H1 (cell line): ENCODE measurements at regions not wholly inside any gene's neighbourhood (a gene's known extent, or its start where the extent isn't known, plus 50 kb on each side); places are given as distances from the start of the nearest gene placed in this dataset.

Source experiments
- CTCF ChIA-PET: fragments of 300-600 bp; sonication (Branson Sonifier 250); formaldehyde crosslinking; loops from one replicate; lab custom pipeline; 2021; ENCODE audit not compliant: partially characterized antibody; lab: Charles Lee
- POLR2A ChIA-PET: fragments of 300-600 bp; sonication (Branson Sonifier 250); formaldehyde crosslinking; loops from one replicate; lab custom pipeline; 2021; ENCODE audit warnings: inconsistent platforms; ENCODE audit not compliant: partially characterized antibody; lab: Charles Lee
- DNase-seq, 2 experiments: peaks; one replicate each; pipeline versions ENCODE4 v3.0.0 to v3.0.0-alpha.2; 2010 to 2022; ENCODE audit warnings: low spot score in 2 of 2, low read depth in 1 of 2, mixed read lengths in 1 of 2
- FAIRE-seq: peaks from 2 replicates; lab custom pipeline; 2011; peaks lifted over from hg19 to GRCh38; lab: Jason Lieb, UNC
- H2AFZ ChIP-seq: 2 replicates; pipeline ENCODE4 v1.8.1; 2012; ENCODE audit warnings: low read length, inconsistent platforms
- H2AK5ac ChIP-seq: 2 replicates; pipeline ENCODE4 v1.6.1; 2013; ENCODE audit warnings: low read depth, low read length
- H2BK120ac ChIP-seq: replicated peaks from 2 replicates; pipeline ENCODE3; 2013; ENCODE audit warnings: low read depth, low read length, inconsistent platforms
- H2BK12ac ChIP-seq: 2 replicates; pipeline ENCODE4 v1.6.1; 2013; ENCODE audit warnings: low read depth, low read length
- H2BK15ac ChIP-seq: 2 replicates; pipeline ENCODE4 v1.6.1; 2013; ENCODE audit warnings: low read length
- H2BK20ac ChIP-seq: 2 replicates; pipeline ENCODE4 v1.6.1; 2013; ENCODE audit warnings: low read length
- H2BK5ac ChIP-seq: 2 replicates; pipeline ENCODE4 v1.6.1; 2013; ENCODE audit warnings: low read depth, low read length
- H3K14ac ChIP-seq: 2 replicates; pipeline ENCODE4 v1.6.1; 2013; ENCODE audit warnings: inconsistent platforms; ENCODE audit not compliant: insufficient read length
- H3K18ac ChIP-seq: 2 replicates; pipeline ENCODE4 v1.6.1; 2013; ENCODE audit warnings: low read length; ENCODE audit errors: extremely low read depth
- H3K23ac ChIP-seq: 2 replicates; pipeline ENCODE4 v1.6.1; 2013; ENCODE audit warnings: inconsistent platforms; ENCODE audit not compliant: insufficient read length
- H3K23me2 ChIP-seq: 2 replicates; pipeline ENCODE4 v1.6.1; 2013; ENCODE audit warnings: low read depth, low read length
- H3K27ac ChIP-seq: 2 replicates; pipeline ENCODE4 v1.6.1; 2011; ENCODE audit warnings: low read depth, low read length, inconsistent platforms
- H3K27me3 ChIP-seq, 4 experiments: replicated peaks in 1 of 4; 1 replicate in 1 of 4; 2 replicates in 3 of 4; pipeline versions ENCODE4 v1.6.1 to v1.8.1; 2011 to 2013; ENCODE audit warnings: low read length in 3 of 4, mild to moderate bottlenecking in 3 of 4, inconsistent platforms in 2 of 4, mixed read lengths in 2 of 4, moderate library complexity in 1 of 4; ENCODE audit not compliant: control insufficient read depth in 3 of 4, insufficient read depth in 3 of 4; ENCODE audit errors: extremely low read depth in 1 of 4
- H3K36me3 ChIP-seq, 4 experiments: 2 replicates each; pipeline versions ENCODE4 v1.6.1 to v1.8.1; 2011 to 2013; ENCODE audit warnings: mild to moderate bottlenecking in 4 of 4, low read length in 3 of 4, moderate library complexity in 2 of 4, control low read depth in 1 of 4, inconsistent platforms in 1 of 4; ENCODE audit not compliant: insufficient read depth in 4 of 4, control insufficient read depth in 2 of 4
- H3K4ac ChIP-seq: replicated peaks from 2 replicates; pipeline ENCODE3; 2013; ENCODE audit warnings: low read length, low read depth, mixed read lengths, inconsistent platforms; ENCODE audit not compliant: insufficient read length
- H3K4me1 ChIP-seq, 4 experiments: replicated peaks in 1 of 4; 1 replicate in 1 of 4; 2 replicates in 3 of 4; pipeline versions ENCODE4 v1.6.1 to v1.8.1; 2011 to 2013; ENCODE audit warnings: low read length in 3 of 4, inconsistent platforms in 2 of 4, mixed read lengths in 1 of 4; ENCODE audit not compliant: insufficient read depth in 4 of 4, control insufficient read depth in 3 of 4
- H3K4me2 ChIP-seq, 2 experiments: 2 replicates each; pipeline versions ENCODE4 v1.6.1 to v1.8.1; 2011 to 2013; ENCODE audit warnings: low read depth in 2 of 2, low read length in 2 of 2, control low read depth in 1 of 2, inconsistent platforms in 1 of 2, mild to moderate bottlenecking in 1 of 2; ENCODE audit not compliant: insufficient read depth in 1 of 2
- H3K4me3 ChIP-seq, 4 experiments: fragments of 200-600, 300-600 bp in 1 of 4; sonication (generic), shearing (Covaris generic), sonication (Bioruptor Twin) in 1 of 4; 2 replicates each; pipeline versions ENCODE4 v1.5.1 to v1.8.1; 2011 to 2016; ENCODE audit warnings: low read length in 4 of 4, low read depth in 3 of 4, control low read depth in 2 of 4, inconsistent platforms in 2 of 4, mild to moderate bottlenecking in 2 of 4, mixed read lengths in 1 of 4, moderate library complexity in 1 of 4; ENCODE audit not compliant: insufficient read depth in 2 of 4; ENCODE audit errors: extremely low read depth in 1 of 4
- H3K56ac ChIP-seq: replicated peaks from 2 replicates; pipeline ENCODE3; 2013; ENCODE audit warnings: low read depth, mild to moderate bottlenecking, mixed read lengths, low read length, inconsistent platforms; ENCODE audit not compliant: insufficient read length
- H3K79me1 ChIP-seq: 2 replicates; pipeline ENCODE4 v1.6.1; 2013; ENCODE audit warnings: low read depth, low read length, control low read depth
- H3K79me2 ChIP-seq, 2 experiments: 2 replicates each; pipeline versions ENCODE4 v1.6.1 to v1.8.1; 2012 to 2013; ENCODE audit warnings: low read length in 2 of 2, mild to moderate bottlenecking in 2 of 2, inconsistent platforms in 1 of 2; ENCODE audit not compliant: insufficient read depth in 2 of 2, control insufficient read depth in 1 of 2
- H3K9ac ChIP-seq, 4 experiments: replicated peaks in 1 of 4; 1 replicate in 1 of 4; 2 replicates in 3 of 4; pipeline versions ENCODE4 v1.6.1 to v1.8.1; 2011 to 2013; ENCODE audit warnings: low read depth in 3 of 4, low read length in 3 of 4, control low read depth in 2 of 4, mild to moderate bottlenecking in 2 of 4, moderate library complexity in 2 of 4, inconsistent platforms in 1 of 4; ENCODE audit errors: extremely low read depth in 1 of 4
- H3K9me3 ChIP-seq, 2 experiments: 2 replicates each; pipeline versions ENCODE4 v1.6.1 to v1.8.1; 2012 to 2013; ENCODE audit warnings: mild to moderate bottlenecking in 2 of 2, moderate library complexity in 2 of 2, control low read depth in 1 of 2, inconsistent platforms in 1 of 2, low read depth in 1 of 2, low read length in 1 of 2, mixed read lengths in 1 of 2; ENCODE audit not compliant: insufficient read depth in 2 of 2
- H4K20me1 ChIP-seq, 2 experiments: replicated peaks in 1 of 2; 2 replicates each; pipeline versions ENCODE3 to v1.8.1; 2011 to 2013; ENCODE audit warnings: inconsistent platforms in 2 of 2, low read length in 2 of 2, mild to moderate bottlenecking in 1 of 2; ENCODE audit not compliant: insufficient read depth in 2 of 2, control insufficient read depth in 1 of 2
- H4K5ac ChIP-seq: 2 replicates; pipeline ENCODE4 v1.6.1; 2013; ENCODE audit warnings: low read length, low read depth, mixed read lengths, inconsistent platforms; ENCODE audit not compliant: insufficient read length
- H4K8ac ChIP-seq: 2 replicates; pipeline ENCODE4 v1.8.0; 2013; ENCODE audit warnings: mild to moderate bottlenecking, moderate library complexity, low read length, inconsistent platforms; ENCODE audit not compliant: insufficient read depth; ENCODE audit errors: extremely low read depth
- H4K91ac ChIP-seq: replicated peaks from 2 replicates; pipeline ENCODE3; 2013; ENCODE audit warnings: low read length, mixed read lengths, inconsistent platforms; ENCODE audit not compliant: insufficient read length
- CHD1 ChIP-seq: IDR thresholded peaks from 2 replicates; pipeline ENCODE4 v1.6.1; 2012; ENCODE audit warnings: low read depth, low read length, improper control_type of control experiment
- E2F6 ChIP-seq: IDR thresholded peaks from 2 replicates; pipeline ENCODE4 v1.6.1; 2012; ENCODE audit warnings: inconsistent platforms
- KDM5A ChIP-seq: fragments of 200-600 bp; IDR thresholded peaks from 2 replicates; pipeline ENCODE4 v1.7.1; 2012; ENCODE audit warnings: mild to moderate bottlenecking, low read length, inconsistent platforms, mixed read lengths
- POLR2A ChIP-seq, 2 experiments: IDR thresholded peaks; 1 replicate in 1 of 2; 2 replicates in 1 of 2; pipeline ENCODE4 v1.6.1; 2011; ENCODE audit warnings: low read depth in 2 of 2, low read length in 2 of 2, mild to moderate bottlenecking in 2 of 2; ENCODE audit errors: control extremely low read depth in 1 of 2
- RBBP5 ChIP-seq: IDR thresholded peaks from 2 replicates; pipeline ENCODE4 v1.7.1; 2012; ENCODE audit warnings: low read depth, mild to moderate bottlenecking, inconsistent platforms, low read length, moderate library complexity, borderline replicate concordance
- RFX5 ChIP-seq: IDR thresholded peaks from 2 replicates; pipeline ENCODE4 v1.6.1; 2011; ENCODE audit warnings: low read depth, low read length, improper control_type of control experiment, borderline replicate concordance
- RXRA ChIP-seq: IDR thresholded peaks from 2 replicates; pipeline ENCODE4 v1.6.1; 2011; ENCODE audit warnings: low read depth, mild to moderate bottlenecking, low read length, moderate library complexity; ENCODE audit not compliant: insufficient read depth
- SRF ChIP-seq: IDR thresholded peaks from 2 replicates; pipeline ENCODE4 v1.6.1; 2011; ENCODE audit warnings: mild to moderate bottlenecking, low read depth, low read length, moderate library complexity
- TEAD4 ChIP-seq: IDR thresholded peaks from 2 replicates; pipeline ENCODE4 v1.6.1; 2012; ENCODE audit warnings: low read depth, low read length, inconsistent platforms, mixed read lengths
- WGBS, 2 experiments: shearing (Covaris generic) in 1 of 2; methylation state at CpG; one replicate each; pipeline versions ENCODE4 v1.1.6 to v1.1.7; 2013 to 2015; ENCODE audit warnings: low lambda C conversion rate in 2 of 2, mixed read lengths in 2 of 2, inconsistent platforms in 1 of 2, low coverage in 1 of 2, missing lambda C conversion rate in 1 of 2; ENCODE audit not compliant: insufficient replicate concordance in 2 of 2, insufficient coverage in 1 of 2, insufficient read length in 1 of 2; ENCODE audit errors: extremely low coverage in 1 of 2, missing lambda C conversion rate in 1 of 2; 5-methylcytosine and 5-hydroxymethylcytosine counted together

DNA sequence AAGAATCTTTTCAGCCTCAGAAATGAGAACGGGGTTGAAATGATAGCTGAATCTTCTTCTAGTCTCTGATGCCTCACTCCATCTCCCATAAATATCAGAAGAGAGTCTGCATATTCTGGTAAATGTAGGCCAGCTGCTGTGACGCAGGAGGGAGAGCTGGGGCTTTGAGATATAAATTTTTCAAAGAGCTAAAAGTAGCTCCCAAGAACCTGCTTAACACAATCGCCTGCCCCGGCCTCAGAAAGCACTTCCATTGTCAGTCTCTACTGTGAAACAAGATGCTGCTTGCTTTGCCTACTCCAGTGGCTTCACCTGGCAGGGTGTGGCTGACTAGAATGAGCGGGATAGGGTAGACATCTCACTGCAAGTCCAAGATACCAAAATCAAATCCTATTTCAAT, 105.0 kb upstream of the CCDC150 start:
- no peak overlapping the region for H3K18ac ChIP-seq
- H3K79me1 ChIP-seq = no peaks in the 10 kb centered on the region
- H2BK15ac ChIP-seq = no peak overlapping the region
- no peak overlapping the region for H3K4me3 ChIP-seq
- no peaks in the 10 kb centered on the region for H4K20me1 ChIP-seq
- no peaks in the 10 kb centered on the region for H3K23me2 ChIP-seq
- TF ChIP-seq POLR2A (IDR thresholded peaks at IDR 0.05; ENCODE audit: control extremely low read depth in 1 of 2, low read depth in 2 of 2, low read length in 2 of 2) (no peak), TEAD4 (no peak), SRF (no peak), KDM5A (no peak), RBBP5 (no peak), E2F6 (no peak), RFX5 (no peak), RXRA (no peak), CHD1 (no peak)
- H4K91ac ChIP-seq = no peak overlapping the region
- no peaks in the 10 kb centered on the region for H3K27me3 ChIP-seq
- no peak overlapping the region for H2BK12ac ChIP-seq
- H2BK5ac ChIP-seq = no peak overlapping the region
- H3K4ac ChIP-seq = no peak overlapping the region
- no peak overlapping the region for H3K9ac ChIP-seq
- no peak overlapping the region for H3K27ac ChIP-seq
- H3K9me3 ChIP-seq = no peaks in the 10 kb centered on the region
- WGBS, 2 experiments = 75% methylated on average over 5 of the region's 5 CpGs; no CpG with 5 or more reads in 1 of the 2 experiments
- no peak overlapping the region for H3K14ac ChIP-seq
- no peak overlapping the region for H3K56ac ChIP-seq
- no peak overlapping the region for H4K5ac ChIP-seq
- no peak overlapping the region for H2BK20ac ChIP-seq
- peaks cover 0 to 3% (median 0%) of the 10 kb centered on the region in 4 experiments; a peak in 1 of 7 replicates for H3K4me1 ChIP-seq
- H4K8ac ChIP-seq = no peak overlapping the region
- no peak for DNase-seq
- FAIRE-seq = no peak
- no peak overlapping the region for H2AFZ ChIP-seq
- H2BK120ac ChIP-seq = no peak overlapping the region
- H3K4me2 ChIP-seq = no peak overlapping the region; a peak in 1 of 4 replicates
- no peaks in the 10 kb centered on the region for H3K36me3 ChIP-seq
- POLR2A ChIA-PET = interaction anchor here (1.7 kb wide), 1 partner anchor 16 kb away, joined by 4 read pairs; no protein-coding TSS in a partner anchor
- no peak overlapping the region for H3K23ac ChIP-seq
- H3K79me2 ChIP-seq = no peaks in the 10 kb centered on the region
- no peak overlapping the region for H2AK5ac ChIP-seq
- CTCF ChIA-PET = no interaction called here
